ENCODE measurements at regions not wholly inside any gene's neighbourhood (a gene's known extent, or its start where the extent isn't known, plus 50 kb on each side); places are given as distances from the start of the nearest gene placed in this dataset.

GRCh38 chr13:63910511-63910910 is 2494.9 kb upstream of the PCDH20 start:
- Histone ChIP-seq H3K9ac (ENCODE audit: control insufficient read depth, insufficient read depth, low read length) (no peak overlapping the region), H2AFZ (ENCODE audit: control insufficient read depth, low read depth, low read length) (no peak overlapping the region), H3K27ac (ENCODE audit: control insufficient read depth, insufficient read depth) (no peak overlapping the region), H4K20me1 (ENCODE audit: control insufficient read depth, insufficient read depth) (no peaks in the 10 kb centered on the region), H3K4me1 (ENCODE audit: control insufficient read depth, insufficient read depth, low read length) (no peaks in the 10 kb centered on the region), H3K9me3 (replicated peaks; ENCODE audit: control insufficient read depth, insufficient read depth, low read length) (no peaks in the 10 kb centered on the region), H3K4me2 (ENCODE audit: control insufficient read depth, insufficient read depth) (no peak overlapping the region), H3K27me3 (replicated peaks in 1 of 2; ENCODE audit: control insufficient read depth in 2 of 2, insufficient read depth in 2 of 2, low read length in 1 of 2) (no peaks in the 10 kb centered on the region), H3K36me3 (ENCODE audit: control insufficient read depth in 2 of 2, insufficient read depth in 2 of 2, low read length in 1 of 2) (no peaks in the 10 kb centered on the region), H3K79me2 (ENCODE audit: control insufficient read depth, insufficient read depth, low read length) (no peaks in the 10 kb centered on the region), H3K4me3 (no peak overlapping the region)
- WGBS (ENCODE audit: insufficient coverage, insufficient replicate concordance, low lambda C conversion rate, missing lambda C conversion rate), result 41% methylated on average over 10 of the region's 10 CpGs
- intact Hi-C loops (cut with micrococcal nuclease; ENCODE audit: unreplicated experiment) (no loop called here), in situ Hi-C loops (cut with MboI) (no loop called here)
- TF ChIP-seq RELB (IDR thresholded peaks at IDR 0.05; ENCODE audit: low read depth), result no peak
- no peak for TF ChIP-seq CHD1 (IDR thresholded peaks at IDR 0.05; ENCODE audit: low read depth, low read length)
- TF ChIP-seq RFX5 (IDR thresholded peaks at IDR 0.05; ENCODE audit: low read depth, low read length), result peak; percentile 83
- no peak for FAIRE-seq
- no peak for ATAC-seq
- ChIA-PET RAD21 (ENCODE audit: unreplicated experiment) (no interaction called here), CTCF (no interaction called here), POLR2A (no interaction called here), SMC1A (ENCODE audit: uncharacterized antibody, unreplicated experiment) (no interaction called here)
- no peak for DNase-seq (ENCODE audit: low read depth, low spot score)
- BruUV-seq (replicated peaks), result no TSS peak

- in situ Hi-C loops (cut with MboI), result no loop called here
- no peaks in the 10 kb centered on the region for H4K20me1 ChIP-seq (ENCODE audit: control insufficient read depth, insufficient read depth)
- CTCF ChIA-PET, result no interaction called here
- no peak overlapping the region for H3K27ac ChIP-seq (ENCODE audit: control insufficient read depth, insufficient read depth)
- no peaks in the 10 kb centered on the region for H3K36me3 ChIP-seq (ENCODE audit: control insufficient read depth in 2 of 2, insufficient read depth in 2 of 2, low read length in 1 of 2)
- intact Hi-C loops (cut with micrococcal nuclease; ENCODE audit: unreplicated experiment), result no loop called here
- RAD21 ChIA-PET (ENCODE audit: unreplicated experiment), result no interaction called here
- no peaks in the 10 kb centered on the region for H3K9me3 ChIP-seq (replicated peaks; ENCODE audit: control insufficient read depth, insufficient read depth, low read length)
- POLR2A ChIA-PET, result no interaction called here
- SMC1A ChIA-PET (ENCODE audit: uncharacterized antibody, unreplicated experiment), result no interaction called here
- H3K27me3 ChIP-seq (replicated peaks in 1 of 2; ENCODE audit: control insufficient read depth in 2 of 2, insufficient read depth in 2 of 2, low read length in 1 of 2), result no peaks in the 10 kb centered on the region
- H3K4me3 ChIP-seq, result no peak overlapping the region
- no peak overlapping the region for H3K9ac ChIP-seq (ENCODE audit: control insufficient read depth, insufficient read depth, low read length)
- no peak for DNase-seq (ENCODE audit: low read depth, low spot score)
- FAIRE-seq, result no peak
- H2AFZ ChIP-seq (ENCODE audit: control insufficient read depth, low read depth, low read length), result no peak overlapping the region
- H3K4me1 ChIP-seq (ENCODE audit: control insufficient read depth, insufficient read depth, low read length), result no peaks in the 10 kb centered on the region
- WGBS (ENCODE audit: insufficient coverage, insufficient replicate concordance, low lambda C conversion rate, missing lambda C conversion rate), result 19% methylated on average over 6 of the region's 6 CpGs
- no peaks in the 10 kb centered on the region for H3K79me2 ChIP-seq (ENCODE audit: control insufficient read depth, insufficient read depth, low read length)
- H3K4me2 ChIP-seq (ENCODE audit: control insufficient read depth, insufficient read depth), result no peak overlapping the region
- BruUV-seq (replicated peaks), result no TSS peak
- ATAC-seq, result no peak
- TF ChIP-seq BCL11A (IDR thresholded peaks at IDR 0.05; ENCODE audit: low read depth, low read length) (no peak), SP1 (IDR thresholded peaks at IDR 0.05; ENCODE audit: low read depth, low read length) (no peak), TCF3 (IDR thresholded peaks at IDR 0.05; ENCODE audit: borderline replicate concordance, insufficient read depth, low read depth, low read length) (no peak), ZNF217 (IDR thresholded peaks at IDR 0.05) (no peak), CHD4 (IDR thresholded peaks at IDR 0.05) (no peak), SUPT20H (IDR thresholded peaks at IDR 0.05; ENCODE audit: borderline replicate concordance, control insufficient read depth, low read depth, low read length) (no peak), ESRRA (IDR thresholded peaks at IDR 0.05; ENCODE audit: low read length) (no peak), ZBTB33 (IDR thresholded peaks at IDR 0.05) (no peak), RCOR1 (conservative IDR thresholded peaks at IDR 0.05; ENCODE audit: low read depth, low read length) (no peak), MEF2B (IDR thresholded peaks at IDR 0.05; ENCODE audit: partially characterized antibody, poor library complexity, severe bottlenecking) (no peak), SMARCA5 (IDR thresholded peaks at IDR 0.05) (no peak)
Observed at GRCh38 chr13:63909726-63910375, 2494.2 kb upstream of the PCDH20 start.
